DMS114 treated with DMSO at 0.1 percent for 48 hours (cell line): ENCODE measurements at regions not wholly inside any gene's neighbourhood (a gene's known extent, or its start where the extent isn't known, plus 50 kb on each side); places are given as distances from the start of the nearest gene placed in this dataset.

ENCODE experiments used
- DNase-seq: peaks from one replicate; lab custom pipeline; 2025; ENCODE audit not compliant: unreplicated experiment; lab: John Stamatoyannopoulos, UW

- no peak for DNase-seq
Measured at GRCh38 chr10:44476409-44477045, 91.6 kb upstream of the CXCL12 start.

GRCh38 chr10:44477046-44477425 lies 92.1 kb upstream of the CXCL12 start:
- DNase-seq: no peak

GRCh38 chr10:44478040-44478439 lies 93.1 kb upstream of the CXCL12 start:
- DNase-seq: no peak

- no peak for DNase-seq
Measured at GRCh38 chr10:44478876-44479705, 94.2 kb upstream of the CXCL12 start.

GRCh38 chr10:44492678-44493077 lies 107.8 kb upstream of the CXCL12 start:
- no peak for DNase-seq

- DNase-seq: no peak
Measured at GRCh38 chr10:44498222-44498621, 113.3 kb upstream of the CXCL12 start.

- DNase-seq: no peak
Measured at GRCh38 chr10:44500451-44500850, 115.6 kb upstream of the CXCL12 start.

GRCh38 chr10:44506386-44506785 lies 121.5 kb upstream of the CXCL12 start:
- DNase-seq: no peak

GRCh38 chr10:44510379-44511115 lies 125.7 kb upstream of the CXCL12 start:
- no peak for DNase-seq

GRCh38 chr10:44511166-44511565 lies 126.3 kb upstream of the CXCL12 start:
- DNase-seq: no peak

- no peak for DNase-seq
Measured at GRCh38 chr10:44511601-44512000, 126.7 kb upstream of the CXCL12 start.

GRCh38 chr10:44512431-44513022 lies 127.6 kb upstream of the CXCL12 start:
- DNase-seq: no peak

GRCh38 chr10:44513591-44513990 lies 128.7 kb upstream of the CXCL12 start:
- DNase-seq: no peak

- no peak for DNase-seq
Measured at GRCh38 chr10:44516891-44517290, 132.0 kb upstream of the CXCL12 start.

- no peak for DNase-seq
Measured at GRCh38 chr10:44517635-44518034, 132.7 kb upstream of the CXCL12 start.

- no peak for DNase-seq
Measured at GRCh38 chr10:44519361-44519760, 134.5 kb upstream of the CXCL12 start.

GRCh38 chr10:44520651-44521050 lies 135.8 kb upstream of the CXCL12 start:
- DNase-seq: no peak

- DNase-seq: no peak
Measured at GRCh38 chr10:44539178-44539577, 154.3 kb upstream of the CXCL12 start.

- DNase-seq: no peak
Measured at GRCh38 chr10:44552726-44553125, 167.8 kb upstream of the CXCL12 start.

- no peak for DNase-seq
Measured at GRCh38 chr10:44557596-44558191, 172.8 kb upstream of the CXCL12 start.

- no peak for DNase-seq
Measured at GRCh38 chr10:44558521-44558920, 173.6 kb upstream of the CXCL12 start.
